Immature natural killer cell (primary cell): ENCODE measurements at regions not wholly inside any gene's neighbourhood (a gene's known extent, or its start where the extent isn't known, plus 50 kb on each side); places are given as distances from the start of the nearest gene placed in this dataset.

ENCODE experiments used
- DNase-seq, 3 donors: peaks; one replicate each; pipeline ENCODE4 v3.0.0; 2022; ENCODE audit warnings: mixed read lengths in 1 of 3
- H3K27ac Mint-ChIP-seq, 6 donors: one replicate each; pipeline ENCODE4 v1.8.0; 2020; ENCODE audit warnings: mixed read lengths in 6 of 6, mild to moderate bottlenecking in 5 of 6, inconsistent platforms in 4 of 6, moderate library complexity in 3 of 6
- H3K27me3 Mint-ChIP-seq, 3 donors: one replicate each; pipeline ENCODE4 v1.8.0; 2020 to 2021; ENCODE audit warnings: low read depth in 3 of 3, mild to moderate bottlenecking in 3 of 3, mixed read lengths in 3 of 3, moderate library complexity in 3 of 3, inconsistent platforms in 1 of 3
- H3K36me3 Mint-ChIP-seq, 3 donors: one replicate each; pipeline ENCODE4 v1.8.0; 2020; ENCODE audit warnings: mixed read lengths in 3 of 3, inconsistent platforms in 2 of 3, mild to moderate bottlenecking in 2 of 3
- H3K4me1 Mint-ChIP-seq, 2 donors: one replicate each; pipeline ENCODE4 v1.8.0; 2020; ENCODE audit warnings: inconsistent platforms in 2 of 2, mild to moderate bottlenecking in 2 of 2, mixed read lengths in 2 of 2, moderate library complexity in 1 of 2
- H3K4me3 Mint-ChIP-seq, 5 donors: one replicate each; pipeline ENCODE4 v1.8.0; 2020; ENCODE audit warnings: mild to moderate bottlenecking in 5 of 5, mixed read lengths in 5 of 5, inconsistent platforms in 3 of 5, moderate library complexity in 3 of 5
- H3K9me3 Mint-ChIP-seq, 6 donors: one replicate each; pipeline ENCODE4 v1.8.0; 2020; ENCODE audit warnings: mild to moderate bottlenecking in 6 of 6, mixed read lengths in 6 of 6, inconsistent platforms in 4 of 6, moderate library complexity in 3 of 6

DNA sequence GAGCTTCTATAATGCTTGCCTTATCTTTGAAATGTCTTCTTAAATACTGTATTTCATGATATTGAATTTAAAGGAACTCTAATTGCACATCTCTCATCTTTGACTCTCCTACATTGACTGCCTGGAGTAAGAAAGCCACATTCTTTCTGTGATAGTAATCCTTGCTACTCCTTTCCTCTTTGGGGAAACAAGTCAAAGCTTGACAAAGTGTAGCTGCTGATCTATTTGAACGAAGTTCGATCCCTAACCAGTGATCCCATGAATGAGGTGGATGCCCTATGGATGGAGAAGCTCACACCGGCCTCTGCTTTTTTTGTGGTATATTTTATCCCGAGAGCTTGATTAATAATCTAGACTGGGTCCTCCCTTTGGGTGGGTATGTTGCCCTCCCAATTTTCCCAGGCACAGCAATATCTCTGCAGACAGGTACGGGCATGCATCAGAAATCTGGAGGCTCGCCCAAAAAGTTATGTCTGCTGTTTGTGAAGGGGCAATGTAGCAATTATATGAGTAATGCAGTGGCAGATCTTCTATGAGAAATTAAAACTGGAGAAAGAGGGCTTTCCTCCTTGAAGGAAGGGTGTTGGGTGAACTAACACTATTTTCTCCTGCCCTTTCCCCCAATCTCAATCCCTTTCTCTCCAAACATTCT, 163.0 kb upstream of the FRMD6 start:
- H3K36me3 Mint-ChIP-seq: no peaks in the 10 kb centered on the region
- H3K4me1 Mint-ChIP-seq: no peaks in the 10 kb centered on the region
- H3K4me3 Mint-ChIP-seq: no peak overlapping the region
- no peak for DNase-seq
- H3K27ac Mint-ChIP-seq: no peak overlapping the region
- peaks cover 0 to 1% (median 0%) of the 10 kb centered on the region in 6 donors for H3K9me3 Mint-ChIP-seq
- H3K27me3 Mint-ChIP-seq: peaks cover 0 to 2% (median 0%) of the 10 kb centered on the region in 3 donors

GRCh38 chr14:51490205-51490604, 161.5 kb upstream of the FRMD6 start:
- H3K4me3 Mint-ChIP-seq: no peak overlapping the region
- no peaks in the 10 kb centered on the region for H3K36me3 Mint-ChIP-seq
- H3K27ac Mint-ChIP-seq: no peak overlapping the region
- H3K4me1 Mint-ChIP-seq: no peaks in the 10 kb centered on the region
- peaks cover 0 to 2% (median 0%) of the 10 kb centered on the region in 3 donors for H3K27me3 Mint-ChIP-seq
- no peak for DNase-seq
- H3K9me3 Mint-ChIP-seq: peaks cover 0 to 2% (median 0%) of the 10 kb centered on the region in 6 donors

DNA sequence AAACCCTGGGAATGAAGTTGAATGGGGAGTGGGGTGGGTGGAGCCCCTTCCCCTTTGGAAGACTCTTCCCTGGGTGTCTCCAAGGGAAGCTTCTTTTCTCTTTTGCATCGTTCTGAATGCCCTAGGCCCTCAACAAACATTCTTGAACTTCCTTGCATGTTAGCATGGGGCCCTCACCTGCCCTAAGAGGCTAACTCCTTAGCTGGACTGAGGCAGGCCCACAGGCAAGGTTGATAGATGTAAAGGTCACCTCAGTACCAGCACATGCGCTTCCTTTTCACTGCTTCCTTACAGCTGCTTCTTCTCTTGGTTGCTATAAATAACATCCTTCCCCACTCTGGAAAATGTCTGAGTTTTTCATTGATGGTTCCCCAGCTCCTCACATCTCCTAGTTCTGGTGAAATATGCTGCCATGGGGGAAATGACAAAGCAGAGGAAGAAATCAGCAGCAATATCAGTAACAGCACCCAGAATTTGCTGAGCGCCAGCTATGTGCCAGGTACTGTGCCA, 160.6 kb upstream of the FRMD6 start:
- no peak for DNase-seq
- Mint-ChIP-seq H3K9me3 (peaks cover 0 to 2% (median 0%) of the 10 kb centered on the region in 6 donors), H3K36me3 (no peaks in the 10 kb centered on the region), H3K27me3 (peaks cover 0 to under 1% (median 0%) of the 10 kb centered on the region in 3 donors), H3K4me3 (no peak overlapping the region), H3K4me1 (no peaks in the 10 kb centered on the region), H3K27ac (no peak overlapping the region)

GRCh38 chr14:51491776-51492175, 159.9 kb upstream of the FRMD6 start:
- Mint-ChIP-seq H3K27ac (no peak overlapping the region), H3K4me1 (no peaks in the 10 kb centered on the region), H3K36me3 (no peaks in the 10 kb centered on the region), H3K9me3 (peaks cover 0 to 2% (median 0%) of the 10 kb centered on the region in 6 donors), H3K27me3 (no peaks in the 10 kb centered on the region), H3K4me3 (no peak overlapping the region)
- DNase-seq: no peak

- Mint-ChIP-seq H3K27ac (no peak overlapping the region), H3K9me3 (peaks cover 0 to 3% (median under 1%) of the 10 kb centered on the region in 6 donors), H3K27me3 (peaks cover 0 to 3% (median 2%) of the 10 kb centered on the region in 3 donors), H3K4me1 (no peaks in the 10 kb centered on the region), H3K4me3 (no peak overlapping the region), H3K36me3 (no peaks in the 10 kb centered on the region)
- DNase-seq: no peak
These were observed 156.4 kb upstream of the FRMD6 start for GRCh38 chr14:51495319-51495718.

- Mint-ChIP-seq H3K27ac (no peak overlapping the region), H3K4me1 (no peaks in the 10 kb centered on the region), H3K4me3 (no peak overlapping the region), H3K27me3 (peaks cover 0 to 10% (median 2%) of the 10 kb centered on the region in 3 donors), H3K36me3 (no peaks in the 10 kb centered on the region), H3K9me3 (peaks cover 0 to 10% (median under 1%) of the 10 kb centered on the region in 6 donors)
- no peak for DNase-seq
These were observed 153.1 kb upstream of the FRMD6 start for GRCh38 chr14:51498411-51499227.

DNA sequence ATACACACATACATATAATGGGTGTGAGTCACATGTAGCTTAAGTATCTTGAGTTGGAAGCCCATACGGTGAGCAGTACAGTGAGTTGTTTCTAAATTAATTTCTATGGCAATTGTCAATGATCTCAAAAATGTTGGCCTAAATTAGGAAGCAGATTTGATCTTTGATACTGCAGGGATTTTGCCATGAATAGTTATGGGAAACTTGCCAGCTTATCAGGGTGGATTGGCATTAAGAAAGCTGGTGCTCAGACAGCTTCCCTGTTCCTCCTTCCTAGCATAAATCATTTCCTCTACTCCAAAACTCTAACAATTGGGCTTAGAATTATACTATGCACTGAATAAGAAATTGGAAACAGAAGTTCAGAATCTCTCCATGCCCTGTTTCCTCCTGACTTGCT, 150.9 kb upstream of the FRMD6 start:
- peaks cover 0 to 10% (median 0%) of the 10 kb centered on the region in 6 donors for H3K9me3 Mint-ChIP-seq
- no peak for DNase-seq
- H3K4me3 Mint-ChIP-seq: no peak overlapping the region
- H3K27me3 Mint-ChIP-seq: peaks cover 0 to 13% (median 7%) of the 10 kb centered on the region in 3 donors
- H3K4me1 Mint-ChIP-seq: no peaks in the 10 kb centered on the region
- H3K36me3 Mint-ChIP-seq: no peaks in the 10 kb centered on the region
- no peak overlapping the region for H3K27ac Mint-ChIP-seq

GRCh38 chr14:51501746-51502145, 150.0 kb upstream of the FRMD6 start:
- H3K27ac Mint-ChIP-seq: no peak overlapping the region
- no peak for DNase-seq
- H3K36me3 Mint-ChIP-seq: no peaks in the 10 kb centered on the region
- peaks cover 0 to 10% (median 0%) of the 10 kb centered on the region in 6 donors for H3K9me3 Mint-ChIP-seq
- peaks cover 0 to 18% (median 8%) of the 10 kb centered on the region in 3 donors for H3K27me3 Mint-ChIP-seq
- no peaks in the 10 kb centered on the region for H3K4me1 Mint-ChIP-seq
- H3K4me3 Mint-ChIP-seq: no peak overlapping the region

DNA sequence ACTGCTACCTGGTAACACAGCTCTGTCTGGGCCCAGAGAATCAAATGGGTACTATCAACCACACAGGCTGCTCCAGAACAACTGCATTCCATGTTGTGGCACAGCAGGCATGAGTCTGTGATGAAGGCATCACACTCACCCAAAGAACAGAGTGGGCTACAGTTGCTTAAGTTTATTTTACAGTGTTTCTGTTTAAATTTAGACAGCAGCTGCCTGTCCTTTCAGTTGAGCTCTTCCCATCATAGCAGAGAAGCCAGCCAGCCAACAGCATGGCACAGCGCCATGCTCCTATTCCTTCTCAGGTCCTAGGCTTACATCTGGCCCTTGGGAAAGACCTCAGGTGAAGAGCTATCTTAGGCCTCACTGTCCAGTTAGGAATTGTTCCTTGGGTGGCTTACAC, 147.0 kb upstream of the FRMD6 start:
- peaks cover 0 to 18% (median 8%) of the 10 kb centered on the region in 3 donors for H3K27me3 Mint-ChIP-seq

GRCh38 chr14:51507511-51507905, 144.2 kb upstream of the FRMD6 start:
- peaks cover 0 to 16% (median 9%) of the 10 kb centered on the region in 3 donors for H3K27me3 Mint-ChIP-seq
- no peak for DNase-seq
- H3K9me3 Mint-ChIP-seq: peaks cover 0 to 3% (median 0%) of the 10 kb centered on the region in 6 donors
- no peak overlapping the region for H3K4me3 Mint-ChIP-seq
- H3K4me1 Mint-ChIP-seq: no peaks in the 10 kb centered on the region
- H3K36me3 Mint-ChIP-seq: no peaks in the 10 kb centered on the region
- H3K27ac Mint-ChIP-seq: no peak overlapping the region

More for the DNA sequence above, 147.0 kb upstream of the FRMD6 start:
- H3K9me3 Mint-ChIP-seq: peaks cover 0 to 9% (median 0%) of the 10 kb centered on the region in 6 donors
- H3K4me3 Mint-ChIP-seq: no peak overlapping the region
- DNase-seq: no peak
- no peak overlapping the region for H3K27ac Mint-ChIP-seq
- no peaks in the 10 kb centered on the region for H3K36me3 Mint-ChIP-seq
- no peaks in the 10 kb centered on the region for H3K4me1 Mint-ChIP-seq

GRCh38 chr14:51507906-51508511, 143.7 kb upstream of the FRMD6 start:
- H3K36me3 Mint-ChIP-seq: no peaks in the 10 kb centered on the region
- H3K9me3 Mint-ChIP-seq: peaks cover 0 to 2% (median 0%) of the 10 kb centered on the region in 6 donors
- no peak overlapping the region for H3K4me3 Mint-ChIP-seq
- H3K27ac Mint-ChIP-seq: no peak overlapping the region
- no peaks in the 10 kb centered on the region for H3K4me1 Mint-ChIP-seq
- DNase-seq: no peak
- H3K27me3 Mint-ChIP-seq: peaks cover 0 to 16% (median 10%) of the 10 kb centered on the region in 3 donors

- no peak overlapping the region for H3K4me3 Mint-ChIP-seq
- no peak for DNase-seq
- no peaks in the 10 kb centered on the region for H3K9me3 Mint-ChIP-seq
- no peaks in the 10 kb centered on the region for H3K4me1 Mint-ChIP-seq
- peaks cover 0 to 7% (median 2%) of the 10 kb centered on the region in 3 donors for H3K27me3 Mint-ChIP-seq
- no peaks in the 10 kb centered on the region for H3K36me3 Mint-ChIP-seq
- no peak overlapping the region for H3K27ac Mint-ChIP-seq
These were observed 140.4 kb upstream of the FRMD6 start for GRCh38 chr14:51511265-51511664.

DNA sequence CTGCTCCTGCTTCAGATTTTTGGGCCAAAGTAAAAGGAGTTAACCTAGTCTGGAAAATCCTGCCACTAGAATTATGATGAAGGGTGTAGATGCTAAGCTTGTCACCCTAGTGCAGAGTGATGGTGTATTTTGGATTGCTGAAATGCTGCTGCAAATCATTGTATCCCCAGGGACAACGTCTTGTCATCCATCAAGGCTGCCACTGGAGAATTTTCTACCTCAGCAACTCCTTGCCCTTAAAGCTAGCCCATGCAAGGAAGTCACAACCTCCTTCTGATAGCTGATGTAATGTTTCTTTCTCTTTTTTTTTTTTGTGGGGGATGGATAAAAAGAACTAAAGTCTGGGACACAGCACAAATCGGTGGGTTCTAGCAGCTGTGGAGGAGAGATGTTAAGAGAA, 139.4 kb upstream of the FRMD6 start:
- H3K9me3 Mint-ChIP-seq: no peaks in the 10 kb centered on the region
- H3K4me1 Mint-ChIP-seq: no peaks in the 10 kb centered on the region
- H3K27me3 Mint-ChIP-seq: peaks cover 0 to 7% (median 2%) of the 10 kb centered on the region in 3 donors
- H3K36me3 Mint-ChIP-seq: no peaks in the 10 kb centered on the region
- H3K4me3 Mint-ChIP-seq: no peak overlapping the region
- H3K27ac Mint-ChIP-seq: no peak overlapping the region
- DNase-seq: no peak

DNA sequence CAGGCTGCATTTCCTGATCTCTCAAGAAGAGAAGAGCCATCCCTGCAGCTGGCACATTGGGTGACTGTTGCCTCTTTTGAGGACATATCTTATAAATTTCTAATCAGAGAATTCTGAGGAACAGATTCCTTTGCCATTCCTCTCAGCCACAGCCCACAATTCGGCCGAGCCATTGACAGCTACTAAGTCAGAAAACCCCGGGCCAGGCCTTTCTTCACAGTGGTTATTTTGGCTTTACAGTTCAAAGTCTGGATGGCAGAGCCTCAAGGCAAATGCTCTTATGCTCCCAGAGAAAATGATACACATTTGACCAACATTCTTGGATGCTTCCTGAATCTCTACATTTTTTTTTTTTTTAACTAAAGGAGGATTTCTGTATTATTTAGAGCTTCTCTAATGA, 138.4 kb upstream of the FRMD6 start:
- no peak for DNase-seq
- Mint-ChIP-seq H3K36me3 (no peaks in the 10 kb centered on the region), H3K27ac (no peak overlapping the region)

More for the DNA sequence above, 138.4 kb upstream of the FRMD6 start:
- Mint-ChIP-seq H3K4me1 (no peaks in the 10 kb centered on the region), H3K9me3 (no peaks in the 10 kb centered on the region), H3K27me3 (peaks cover 0 to 7% (median 6%) of the 10 kb centered on the region in 3 donors), H3K4me3 (no peak overlapping the region)
